Erythroblast (primary cell): ENCODE measurements at regions not wholly inside any gene's neighbourhood (a gene's known extent, or its start where the extent isn't known, plus 50 kb on each side); places are given as distances from the start of the nearest gene placed in this dataset.

Experiments used
- GATA1 ChIP-seq: IDR thresholded peaks from 2 replicates; pipeline ENCODE4 v1.6.1; 2011; ENCODE audit warnings: low read depth, mild to moderate bottlenecking, control low read depth, low read length, moderate library complexity
- POLR2A ChIP-seq: IDR thresholded peaks from 2 replicates; pipeline ENCODE4 v1.6.1; 2011; ENCODE audit warnings: mild to moderate bottlenecking, low read length

- no peak for TF ChIP-seq POLR2A
- no peak for TF ChIP-seq GATA1
These were observed 305.9 kb upstream of the ARRDC4 start for GRCh38 chr15:97654481-97655076.
